ENCODE measurements at regions not wholly inside any gene's neighbourhood (a gene's known extent, or its start where the extent isn't known, plus 50 kb on each side); places are given as distances from the start of the nearest gene placed in this dataset.

- ChIA-PET POLR2A (ENCODE audit: partially characterized antibody) (interaction anchor here (0.6 kb wide), 1 partner anchor 68 kb away, joined by 6 read pairs; no protein-coding TSS in a partner anchor), CTCF (ENCODE audit: partially characterized antibody) (interaction anchor here (0.6 to 1.7 kb wide), 2 partner anchors 14 to 446 kb away, joined by 4 to 5 read pairs; no protein-coding TSS in a partner anchor)
- no peaks in the 10 kb centered on the region for H3K79me2 ChIP-seq (ENCODE audit: control insufficient read depth in 1 of 2, insufficient read depth in 2 of 2, low read length in 2 of 2)
- no peaks in the 10 kb centered on the region for H3K79me1 ChIP-seq (ENCODE audit: low read depth, low read length)
- H3K18ac ChIP-seq (ENCODE audit: extremely low read depth, low read length): no peak overlapping the region
- no peak overlapping the region for H4K91ac ChIP-seq (replicated peaks; ENCODE audit: insufficient read length, low read length)
- no peak overlapping the region for H2BK20ac ChIP-seq (ENCODE audit: low read length)
- no peaks in the 10 kb centered on the region for H3K23me2 ChIP-seq (ENCODE audit: low read depth, low read length)
- H2AFZ ChIP-seq (ENCODE audit: low read length): no peak overlapping the region
- H3K27me3 ChIP-seq (replicated peaks in 1 of 4; ENCODE audit: control insufficient read depth in 3 of 4, extremely low read depth in 1 of 4, insufficient read depth in 3 of 4, low read length in 3 of 4): no peaks in the 10 kb centered on the region
- H3K23ac ChIP-seq (ENCODE audit: insufficient read length): no peak overlapping the region
- H3K9ac ChIP-seq (replicated peaks in 1 of 4; ENCODE audit: extremely low read depth in 1 of 4, low read depth in 3 of 4, low read length in 3 of 4): no peak overlapping the region
- H2AK5ac ChIP-seq (ENCODE audit: low read depth, low read length): no peak overlapping the region
- no peak overlapping the region for H3K4ac ChIP-seq (replicated peaks; ENCODE audit: insufficient read length, low read depth, low read length)
- H3K36me3 ChIP-seq (ENCODE audit: control insufficient read depth in 2 of 4, insufficient read depth in 4 of 4, low read length in 3 of 4): no peaks in the 10 kb centered on the region
- peaks cover 0 to 3% of the 10 kb centered on the region in 2 experiments; a peak in 1 of 4 replicates for H3K9me3 ChIP-seq (ENCODE audit: insufficient read depth in 2 of 2, low read depth in 1 of 2, low read length in 1 of 2)
- no peak overlapping the region for H3K14ac ChIP-seq (ENCODE audit: insufficient read length)
- FAIRE-seq (no peak), DNase-seq (ENCODE audit: low read depth in 1 of 2, low spot score in 2 of 2) (no peak)
- no peak overlapping the region for H4K5ac ChIP-seq (ENCODE audit: insufficient read length, low read depth, low read length)
- no peak overlapping the region for H3K4me2 ChIP-seq (ENCODE audit: insufficient read depth in 1 of 2, low read depth in 2 of 2, low read length in 2 of 2)
- H3K56ac ChIP-seq (replicated peaks; ENCODE audit: insufficient read length, low read depth, low read length): no peak overlapping the region
- H3K4me3 ChIP-seq (ENCODE audit: extremely low read depth in 1 of 4, insufficient read depth in 2 of 4, low read depth in 3 of 4, low read length in 4 of 4): no peak overlapping the region
- no peak overlapping the region for H2BK120ac ChIP-seq (replicated peaks; ENCODE audit: low read depth, low read length)
- H4K8ac ChIP-seq (ENCODE audit: extremely low read depth, insufficient read depth, low read length): no peak overlapping the region
- H4K20me1 ChIP-seq (replicated peaks in 1 of 2; ENCODE audit: control insufficient read depth in 1 of 2, insufficient read depth in 2 of 2, low read length in 2 of 2): no peaks in the 10 kb centered on the region
- WGBS, 2 experiments (ENCODE audit: extremely low coverage in 1 of 2, insufficient coverage in 1 of 2, insufficient read length in 1 of 2, insufficient replicate concordance in 2 of 2, low coverage in 1 of 2, low lambda C conversion rate in 2 of 2, missing lambda C conversion rate in 1 of 2): 93% methylated on average over 2 of the region's 2 CpGs; no CpG with 5 or more reads in 1 of the 2 experiments
- no peak overlapping the region for H2BK12ac ChIP-seq (ENCODE audit: low read depth, low read length)
- H3K4me1 ChIP-seq (replicated peaks in 1 of 4; ENCODE audit: control insufficient read depth in 3 of 4, insufficient read depth in 4 of 4, low read length in 3 of 4): peaks cover 0 to 3% (median 0%) of the 10 kb centered on the region in 4 experiments; a peak in 1 of 7 replicates
- H2BK5ac ChIP-seq (ENCODE audit: low read depth, low read length): no peak overlapping the region
- H3K27ac ChIP-seq (ENCODE audit: low read depth, low read length): no peak overlapping the region
- no peak overlapping the region for H2BK15ac ChIP-seq (ENCODE audit: low read length)
- TF ChIP-seq RFX5 (IDR thresholded peaks at IDR 0.05; ENCODE audit: borderline replicate concordance, low read depth, low read length) (no peak), HDAC6 (IDR thresholded peaks at IDR 0.05; ENCODE audit: low read depth, low read length) (no peak), CREB1 (IDR thresholded peaks at IDR 0.05) (no peak), SP4 (IDR thresholded peaks at IDR 0.05; ENCODE audit: low read length) (no peak), NRF1 (IDR thresholded peaks at IDR 0.05; ENCODE audit: low read depth, low read length) (no peak), RXRA (IDR thresholded peaks at IDR 0.05; ENCODE audit: insufficient read depth, low read depth, low read length) (no peak), RBBP5 (IDR thresholded peaks at IDR 0.05; ENCODE audit: borderline replicate concordance, low read depth, low read length) (no peak), USF2 (IDR thresholded peaks at IDR 0.05; ENCODE audit: low read length) (no peak), BCL11A (IDR thresholded peaks at IDR 0.05; ENCODE audit: low read depth in 2 of 2, low read length in 2 of 2) (no peak), MAFK (IDR thresholded peaks at IDR 0.05; ENCODE audit: low read depth, low read length) (no peak), CHD1 (IDR thresholded peaks at IDR 0.05; ENCODE audit: low read depth, low read length) (no peak), TAF7 (optimal IDR thresholded peaks at IDR 0.05; ENCODE audit: borderline replicate concordance, low read depth, low read length) (no peak), SAP30 (IDR thresholded peaks at IDR 0.05; ENCODE audit: insufficient read depth, insufficient replicate concordance, low read length) (no peak), CBX5 (IDR thresholded peaks at IDR 0.05; ENCODE audit: low read depth, low read length) (no peak), SP1 (IDR thresholded peaks at IDR 0.05; ENCODE audit: low read depth, low read length) (no peak)
Observed at GRCh38 chr7:51634538-51634937, 317.9 kb upstream of the COBL start.

All from H1 (cell line).